ENCODE measurements at regions not wholly inside any gene's neighbourhood (a gene's known extent, or its start where the extent isn't known, plus 50 kb on each side); places are given as distances from the start of the nearest gene placed in this dataset.

GRCh38 chr9:12178634-12179033, 514.6 kb upstream of the TYRP1 start:
- Histone ChIP-seq H3K27ac (no peak overlapping the region), H3K9me3 (replicated peaks in 1 of 3) (no peaks in the 10 kb centered on the region), H3K4me1 (replicated peaks in 1 of 2) (no peaks in the 10 kb centered on the region), H3K36me3 (replicated peaks in 1 of 2) (no peaks in the 10 kb centered on the region), H3K4me3 (no peak overlapping the region), H3K27me3 (no peaks in the 10 kb centered on the region)
- no peak for DNase-seq
- TF ChIP-seq POLR2A (IDR thresholded peaks at IDR 0.05) (no peak), CTCF (IDR thresholded peaks at IDR 0.05) (no peak)
- WGBS, 4 donors = 84 to 88% (median 87%) methylated on average over 1 of the region's 1 CpG
- intact Hi-C loops (cut with DNase I) = no loop called here

DNA sequence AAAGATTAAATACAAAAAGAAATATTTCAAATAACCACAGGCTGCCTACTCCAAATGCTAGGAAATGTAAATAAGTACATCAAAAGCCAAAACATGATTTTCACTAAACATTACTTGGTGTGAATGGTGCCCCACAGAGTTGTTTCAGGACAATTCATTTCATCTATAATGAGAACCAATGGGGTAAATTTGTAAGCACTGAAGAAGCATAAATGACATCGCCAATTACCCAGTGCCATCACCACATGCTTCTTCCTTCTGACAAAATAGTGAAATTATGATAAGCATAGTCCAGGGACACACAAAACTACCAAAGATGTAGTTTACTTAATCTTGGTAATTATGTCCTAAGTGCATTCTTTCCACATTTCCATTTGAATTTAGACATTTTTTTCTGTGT, 510.4 kb upstream of the TYRP1 start:
- intact Hi-C loops (cut with DNase I) = no loop called here
- 80 to 88% (median 84%) methylated on average over 1 of the region's 1 CpG for whole genome bisulfite sequencing, 4 donors
- TF ChIP-seq CTCF (IDR thresholded peaks at IDR 0.05) = no peak
- TF ChIP-seq POLR2A (IDR thresholded peaks at IDR 0.05) = no peak
- Histone ChIP-seq H3K27ac (no peak overlapping the region), H3K36me3 (replicated peaks in 1 of 2) (no peaks in the 10 kb centered on the region), H3K4me1 (replicated peaks in 1 of 2) (no peaks in the 10 kb centered on the region), H3K4me3 (no peak overlapping the region), H3K27me3 (no peaks in the 10 kb centered on the region), H3K9me3 (replicated peaks in 1 of 3) (no peaks in the 10 kb centered on the region)
- no peak for DNase-seq

DNA sequence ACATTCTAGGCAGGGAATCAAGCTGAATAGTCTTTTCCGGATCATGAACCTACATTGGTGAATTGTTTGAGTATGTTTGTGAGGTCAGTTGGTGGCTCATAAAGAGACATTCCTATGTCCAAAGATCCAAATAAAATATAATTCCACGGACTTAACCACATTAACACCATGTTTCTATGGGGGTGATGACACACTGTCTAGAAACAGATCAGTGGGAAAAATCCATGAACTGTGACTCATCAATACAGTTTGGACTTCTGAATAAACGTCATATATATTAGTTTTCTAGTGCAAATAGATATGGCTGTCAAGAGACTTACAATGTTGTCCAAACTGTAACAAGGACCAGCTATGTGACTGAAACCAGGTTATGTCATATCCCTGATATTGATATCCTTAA, 509.9 kb upstream of the TYRP1 start:
- no peak for DNase-seq
- no peaks in the 10 kb centered on the region for H3K4me1 ChIP-seq (replicated peaks in 1 of 2)
- H3K27me3 ChIP-seq = no peaks in the 10 kb centered on the region
- 54 to 64% (median 63%) methylated on average over 3 of the region's 3 CpGs for WGBS, 4 donors
- H3K4me3 ChIP-seq = no peak overlapping the region
- no peaks in the 10 kb centered on the region for H3K9me3 ChIP-seq (replicated peaks in 1 of 3)
- H3K27ac ChIP-seq = no peak overlapping the region
- intact Hi-C loops (cut with DNase I) = no loop called here
- H3K36me3 ChIP-seq (replicated peaks in 1 of 2) = no peaks in the 10 kb centered on the region
- no peak for TF ChIP-seq CTCF (IDR thresholded peaks at IDR 0.05)
- TF ChIP-seq POLR2A (IDR thresholded peaks at IDR 0.05) = no peak

DNA sequence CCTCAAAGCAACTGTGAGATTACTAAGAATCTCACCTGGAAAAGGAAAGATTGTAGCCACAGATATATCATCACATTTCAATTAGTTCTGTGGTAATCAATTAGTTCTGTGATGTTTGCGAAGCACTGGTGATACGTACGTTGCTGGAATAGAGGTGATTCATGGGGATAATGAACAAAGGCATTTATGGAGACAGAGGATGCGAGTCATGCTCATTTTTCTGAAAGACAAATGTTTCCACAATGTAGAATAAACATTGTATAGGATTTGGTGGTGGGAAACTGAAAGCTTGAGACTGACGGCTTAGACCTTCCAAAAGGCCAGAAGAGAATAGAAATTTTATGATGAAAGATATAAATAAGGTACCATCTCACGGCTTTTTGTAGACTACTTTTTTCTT, 507.3 kb upstream of the TYRP1 start:
- intact Hi-C loops (cut with DNase I) = no loop called here
- WGBS, 4 donors = 62 to 77% (median 67%) methylated on average over 6 of the region's 6 CpGs
- Histone ChIP-seq H3K36me3 (replicated peaks in 1 of 2) (no peaks in the 10 kb centered on the region), H3K4me1 (replicated peaks in 1 of 2) (no peaks in the 10 kb centered on the region), H3K4me3 (no peak overlapping the region), H3K27ac (no peak overlapping the region), H3K9me3 (replicated peaks in 1 of 3) (no peaks in the 10 kb centered on the region), H3K27me3 (no peaks in the 10 kb centered on the region)
- no peak for DNase-seq
- TF ChIP-seq CTCF (IDR thresholded peaks at IDR 0.05) = no peak
- no peak for TF ChIP-seq POLR2A (IDR thresholded peaks at IDR 0.05)
